ENCODE measurements at regions not wholly inside any gene's neighbourhood (a gene's known extent, or its start where the extent isn't known, plus 50 kb on each side); places are given as distances from the start of the nearest gene placed in this dataset.

DNA sequence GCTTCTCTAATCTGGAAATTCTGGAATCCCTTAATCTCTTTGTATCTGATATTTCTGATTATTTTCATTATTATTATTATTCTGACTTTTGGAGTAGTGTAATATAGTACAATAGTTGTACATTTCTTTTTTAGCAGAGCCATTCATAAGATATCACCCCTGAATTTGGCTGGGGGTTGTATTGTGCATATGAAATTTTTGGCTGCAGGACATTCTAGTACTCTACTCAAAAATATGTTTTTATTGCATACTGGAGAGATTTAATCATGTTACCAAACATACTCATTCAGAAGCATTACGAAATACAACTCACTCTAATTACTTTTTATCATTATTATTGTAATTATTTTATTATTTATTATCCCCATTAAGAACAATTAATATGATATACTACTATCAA lies 589.7 kb upstream of the KCNMB2 start:
- no peak for DNase-seq (ENCODE audit: low spot score)
- TF ChIP-seq, protein P1, sequence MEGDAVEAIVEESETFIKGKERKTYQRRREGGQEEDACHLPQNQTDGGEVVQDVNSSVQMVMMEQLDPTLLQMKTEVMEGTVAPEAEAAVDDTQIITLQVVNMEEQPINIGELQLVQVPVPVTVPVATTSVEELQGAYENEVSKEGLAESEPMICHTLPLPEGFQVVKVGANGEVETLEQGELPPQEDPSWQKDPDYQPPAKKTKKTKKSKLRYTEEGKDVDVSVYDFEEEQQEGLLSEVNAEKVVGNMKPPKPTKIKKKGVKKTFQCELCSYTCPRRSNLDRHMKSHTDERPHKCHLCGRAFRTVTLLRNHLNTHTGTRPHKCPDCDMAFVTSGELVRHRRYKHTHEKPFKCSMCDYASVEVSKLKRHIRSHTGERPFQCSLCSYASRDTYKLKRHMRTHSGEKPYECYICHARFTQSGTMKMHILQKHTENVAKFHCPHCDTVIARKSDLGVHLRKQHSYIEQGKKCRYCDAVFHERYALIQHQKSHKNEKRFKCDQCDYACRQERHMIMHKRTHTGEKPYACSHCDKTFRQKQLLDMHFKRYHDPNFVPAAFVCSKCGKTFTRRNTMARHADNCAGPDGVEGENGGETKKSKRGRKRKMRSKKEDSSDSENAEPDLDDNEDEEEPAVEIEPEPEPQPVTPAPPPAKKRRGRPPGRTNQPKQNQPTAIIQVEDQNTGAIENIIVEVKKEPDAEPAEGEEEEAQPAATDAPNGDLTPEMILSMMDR (IDR thresholded peaks at IDR 0.05; ENCODE audit: extremely low read depth, missing control alignments) = no peak

DNA sequence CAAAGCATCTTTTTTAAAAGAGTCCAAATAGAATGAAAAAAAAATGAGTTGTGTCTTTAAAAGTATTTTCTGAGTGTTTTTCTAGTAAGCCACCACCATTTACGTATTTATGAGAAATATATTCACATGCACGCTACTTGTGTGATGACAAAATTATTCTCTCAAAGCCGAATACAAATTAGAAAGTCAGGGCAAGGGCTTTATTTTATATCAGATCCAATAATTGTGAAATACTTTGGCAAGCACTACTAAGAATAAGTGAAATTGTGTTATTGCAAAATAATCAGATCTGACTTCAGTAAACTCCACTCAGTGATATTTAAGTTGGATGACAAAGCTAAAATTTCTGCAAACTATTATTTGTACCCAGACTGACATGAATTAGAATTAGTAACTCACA lies 589.3 kb upstream of the KCNMB2 start:
- no peak for DNase-seq (ENCODE audit: low spot score)
- TF ChIP-seq, protein P1 (IDR thresholded peaks at IDR 0.05; ENCODE audit: extremely low read depth, missing control alignments) = no peak

DNA sequence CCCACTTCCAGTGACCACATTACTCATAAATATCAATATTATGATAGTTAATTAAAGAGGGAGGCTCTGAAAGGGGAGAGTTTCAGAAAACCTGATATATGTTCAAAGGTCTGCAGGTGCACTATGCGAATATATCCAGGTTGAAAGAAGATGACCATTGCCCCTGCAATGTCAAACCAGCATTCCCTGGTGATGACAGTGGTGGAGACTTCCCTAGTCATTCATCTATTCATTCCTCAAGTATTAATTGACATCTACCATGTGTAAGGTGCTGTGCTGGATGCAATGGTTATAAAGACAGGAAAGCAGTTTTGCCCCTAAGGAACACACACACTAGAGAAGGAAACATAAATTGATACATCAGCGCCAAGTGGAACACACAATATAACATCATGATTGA lies 588.3 kb upstream of the KCNMB2 start:
- TF ChIP-seq, protein P1 (IDR thresholded peaks at IDR 0.05; ENCODE audit: extremely low read depth, missing control alignments) = no peak
- DNase-seq (ENCODE audit: low spot score) = no peak

DNA sequence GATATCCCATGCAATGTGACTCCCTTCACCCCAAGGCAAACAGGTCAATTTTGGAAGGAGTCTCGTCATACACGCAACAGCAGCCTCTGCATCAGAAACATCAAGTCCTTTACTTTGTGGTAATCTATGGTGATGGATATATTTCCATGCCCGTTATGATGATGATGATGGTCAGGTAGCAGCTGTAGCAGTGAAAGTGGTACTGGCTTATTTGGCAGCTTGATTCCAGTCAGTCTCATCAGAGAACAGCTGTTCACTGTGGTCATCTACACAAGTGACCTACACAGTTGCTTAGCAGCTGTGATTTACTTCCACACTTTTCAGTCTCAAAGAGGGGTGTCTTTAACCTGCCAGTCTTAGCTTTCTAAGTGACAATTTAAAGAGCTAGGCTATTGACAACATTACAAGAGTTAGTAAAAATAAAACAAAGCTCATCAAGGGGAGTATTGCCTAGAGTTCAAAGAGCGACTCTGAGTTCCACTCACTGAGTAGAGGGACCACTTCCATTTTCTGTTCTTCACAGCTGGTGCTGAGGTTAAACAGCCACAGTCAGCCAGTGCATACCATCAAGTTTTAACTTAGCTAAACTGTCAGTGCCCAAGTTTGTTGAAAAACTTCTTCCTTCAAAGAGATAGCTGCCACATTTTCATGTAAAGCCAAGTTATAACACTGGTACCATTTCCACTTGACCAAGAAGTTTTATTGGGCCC lies 587.4 kb upstream of the KCNMB2 start:
- no peak for DNase-seq (ENCODE audit: low spot score)
- TF ChIP-seq, protein P1 (IDR thresholded peaks at IDR 0.05; ENCODE audit: extremely low read depth, missing control alignments) = no peak

DNA sequence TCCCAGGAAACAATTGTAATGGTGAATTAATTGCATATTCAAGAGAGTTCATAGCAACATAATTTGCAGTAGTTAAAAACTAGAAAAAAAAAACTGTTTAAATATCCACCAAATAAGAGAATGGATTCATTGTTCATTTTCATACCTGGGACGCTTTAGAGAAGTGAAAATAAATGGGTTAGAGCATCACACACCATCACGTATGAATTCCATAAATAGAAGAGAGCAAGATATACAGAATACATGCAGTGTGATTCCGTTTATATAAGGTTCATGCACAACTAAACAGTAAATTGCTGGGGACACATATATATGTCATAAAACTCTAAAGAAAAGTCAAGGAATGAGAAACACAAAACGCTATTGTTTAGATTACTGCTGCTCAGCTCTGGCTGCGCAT lies 577.0 kb upstream of the KCNMB2 start:
- TF ChIP-seq, protein P1 (IDR thresholded peaks at IDR 0.05; ENCODE audit: extremely low read depth, missing control alignments) = no peak
- DNase-seq (ENCODE audit: low spot score) = no peak

DNA sequence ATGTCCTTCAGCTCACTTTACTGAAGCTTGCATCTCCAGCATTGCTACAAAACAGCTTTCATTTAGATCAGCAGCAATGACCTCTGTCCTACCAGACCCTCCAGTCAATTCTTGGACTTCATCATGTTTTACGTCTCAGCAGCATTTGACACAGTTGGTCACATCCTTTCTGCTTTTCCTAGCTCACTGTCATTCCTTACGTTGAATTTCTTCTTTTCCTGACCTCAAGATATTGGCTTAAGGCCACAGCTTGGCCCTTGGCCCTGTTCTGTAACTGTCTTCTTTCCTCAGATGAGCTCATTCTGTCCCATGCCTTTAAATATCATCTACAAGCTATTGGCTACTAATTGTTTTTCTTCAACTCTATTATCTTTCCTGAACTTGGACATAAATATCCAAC lies 576.2 kb upstream of the KCNMB2 start:
- DNase-seq (ENCODE audit: low spot score) = no peak
- TF ChIP-seq, protein P1 (IDR thresholded peaks at IDR 0.05; ENCODE audit: extremely low read depth, missing control alignments) = no peak

DNA sequence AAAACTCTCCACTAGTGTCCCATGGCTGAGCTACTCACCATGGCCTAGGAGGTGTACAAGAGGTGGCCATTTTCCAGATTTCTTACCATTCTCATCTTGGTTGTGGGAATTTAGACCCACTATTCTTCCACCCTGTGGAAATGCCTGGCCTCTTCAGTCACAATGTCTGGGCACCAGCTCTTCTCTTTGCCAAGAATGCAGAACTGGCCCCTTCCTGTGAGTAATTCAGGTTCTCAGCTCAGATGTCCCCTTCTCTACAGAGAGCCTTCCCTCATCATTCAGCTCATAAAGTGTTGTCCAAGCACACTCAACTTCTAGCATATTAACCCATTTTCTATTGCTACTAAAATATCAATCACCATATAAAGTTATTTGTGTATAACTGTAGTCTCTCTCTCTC lies 575.5 kb upstream of the KCNMB2 start:
- TF ChIP-seq, protein P1 (IDR thresholded peaks at IDR 0.05; ENCODE audit: extremely low read depth, missing control alignments) = no peak
- no peak for DNase-seq (ENCODE audit: low spot score)
